GM18907 (cell line): ENCODE measurements at regions not wholly inside any gene's neighbourhood (a gene's known extent, or its start where the extent isn't known, plus 50 kb on each side); places are given as distances from the start of the nearest gene placed in this dataset.
"Not testable (repeated sequence)": the region's sequence is repeated elsewhere in the genome, so short reads cannot be mapped to it uniquely, and the experiment has no call there.

Source experiments
- ATAC-seq: cut with Tn5 transposase; IDR thresholded peaks from one replicate; pipeline ENCODE4 v1.9.1; 2021; ENCODE audit warnings: mild to moderate bottlenecking, moderate library complexity; ENCODE audit not compliant: unreplicated experiment

DNA sequence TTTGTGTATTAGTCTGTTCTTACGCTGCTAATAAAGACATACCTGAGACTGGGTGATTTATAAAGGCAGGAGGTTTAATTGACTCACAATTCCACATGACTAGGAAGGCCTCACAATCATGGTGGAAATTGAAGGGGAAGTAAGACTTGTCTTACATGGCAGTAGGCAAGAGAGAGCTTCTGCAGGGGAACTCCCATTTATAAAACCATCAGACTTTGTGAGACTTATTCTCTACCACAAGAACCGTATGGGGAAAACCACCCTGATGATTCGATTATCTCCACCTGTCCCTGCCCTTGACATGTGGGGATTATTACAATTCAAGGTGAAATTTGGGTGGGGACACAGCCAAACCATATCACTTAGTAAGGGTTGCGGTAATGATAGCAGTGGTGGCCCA, 833.1 kb downstream of the FLRT2 start:
- ATAC-seq: no peak

DNA sequence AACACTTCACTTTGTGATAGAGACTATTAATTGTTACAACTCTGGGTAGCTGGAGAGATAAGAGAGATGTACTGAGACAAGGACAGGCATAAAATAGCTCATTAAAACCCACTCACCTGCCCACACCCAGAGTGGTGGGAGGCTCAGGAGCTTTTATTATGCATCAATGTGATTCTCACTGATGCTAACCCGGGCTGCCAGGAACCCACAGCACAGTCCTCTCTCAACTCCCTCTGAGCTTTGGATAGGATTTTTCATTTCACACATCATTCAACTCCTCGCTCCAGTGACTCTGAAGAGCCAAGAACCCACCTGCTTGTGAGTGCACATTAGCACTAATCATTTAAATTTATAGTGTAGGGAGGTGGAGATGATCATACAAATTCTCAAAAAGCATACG, 827.9 kb downstream of the FLRT2 start:
- ATAC-seq: no peak

DNA sequence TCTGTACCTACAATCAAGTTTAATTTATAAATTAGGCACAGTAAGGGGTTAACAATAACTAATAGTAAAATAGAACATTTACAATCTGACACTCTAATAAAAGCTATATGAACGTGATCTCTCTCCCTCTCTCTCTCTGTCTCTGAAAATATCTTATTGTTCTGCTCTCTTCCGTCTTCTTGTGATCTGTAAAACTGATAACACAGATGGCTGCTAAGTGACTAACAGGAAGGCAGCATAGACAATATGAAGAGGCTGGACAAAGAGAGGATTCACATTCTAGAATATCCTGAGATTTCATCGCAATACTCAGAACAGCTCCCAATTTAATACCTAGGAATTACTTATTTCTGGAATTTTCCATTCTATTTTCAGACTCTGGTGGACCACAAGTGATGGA, 827.2 kb downstream of the FLRT2 start:
- no peak for ATAC-seq

DNA sequence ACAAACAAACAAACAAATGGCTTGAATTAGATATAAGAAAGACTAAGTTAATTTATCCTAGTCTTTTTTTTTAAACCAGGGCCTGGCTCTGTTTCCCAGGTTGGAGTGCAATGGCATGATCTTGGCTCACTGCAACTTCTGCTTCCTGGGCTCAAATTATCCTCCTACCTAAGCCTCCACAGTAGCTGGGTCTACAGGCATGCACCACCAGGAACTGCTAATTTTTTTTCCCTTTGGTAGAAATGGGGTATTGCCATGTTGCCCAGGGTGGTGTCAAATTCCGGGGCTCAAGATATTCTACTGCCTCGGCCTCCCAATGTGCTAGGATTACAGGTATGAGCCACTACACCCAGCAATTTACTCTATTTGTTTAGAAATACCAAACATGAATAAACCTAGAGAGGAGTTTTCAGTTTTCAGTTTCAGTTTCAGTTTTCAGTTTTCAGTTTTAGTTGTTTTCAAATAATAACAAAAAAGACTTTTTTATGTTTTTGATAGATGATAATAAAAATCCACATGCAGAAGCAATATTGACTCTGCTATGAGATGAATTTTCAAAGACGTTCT, 817.0 kb downstream of the FLRT2 start:
- no peak for ATAC-seq

DNA sequence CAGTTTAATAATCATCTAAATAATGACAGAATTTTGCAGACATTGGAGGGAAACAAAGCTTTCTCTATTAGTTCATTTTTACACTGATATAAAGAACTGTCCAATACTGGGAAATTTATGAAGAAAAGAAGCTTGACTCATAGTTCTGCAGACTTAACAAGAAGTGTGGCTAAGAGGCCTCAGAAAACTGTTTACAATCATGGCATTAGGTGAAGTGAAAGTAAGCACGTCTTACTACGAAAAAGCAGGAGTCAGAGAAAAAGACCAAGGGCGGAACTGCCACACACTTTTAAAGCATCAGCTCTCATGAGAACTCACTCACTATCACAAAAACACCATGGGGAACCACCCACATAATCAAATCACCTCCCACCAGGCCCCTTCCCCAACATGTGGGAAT, 804.4 kb downstream of the FLRT2 start:
- no peak for ATAC-seq

DNA sequence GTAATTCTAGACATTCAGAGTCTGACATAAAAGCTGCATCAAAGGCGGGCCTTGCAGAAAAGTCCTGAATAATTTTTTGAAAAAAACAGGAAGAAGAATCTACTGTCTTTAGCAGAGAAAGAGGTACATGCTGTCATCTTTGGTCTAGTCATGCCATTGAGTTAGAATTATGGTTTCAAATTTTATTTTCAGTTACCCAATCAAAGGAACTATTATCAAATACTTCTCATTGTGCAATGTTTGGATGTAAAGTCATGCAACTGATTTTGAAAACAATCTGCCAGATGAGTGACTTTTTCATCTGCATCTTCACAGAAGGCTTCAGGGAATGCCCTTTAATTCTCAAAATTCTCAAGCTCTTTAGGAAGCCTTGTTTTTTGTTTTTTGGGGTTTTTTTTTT, 803.5 kb downstream of the FLRT2 start:
- ATAC-seq: no peak

DNA sequence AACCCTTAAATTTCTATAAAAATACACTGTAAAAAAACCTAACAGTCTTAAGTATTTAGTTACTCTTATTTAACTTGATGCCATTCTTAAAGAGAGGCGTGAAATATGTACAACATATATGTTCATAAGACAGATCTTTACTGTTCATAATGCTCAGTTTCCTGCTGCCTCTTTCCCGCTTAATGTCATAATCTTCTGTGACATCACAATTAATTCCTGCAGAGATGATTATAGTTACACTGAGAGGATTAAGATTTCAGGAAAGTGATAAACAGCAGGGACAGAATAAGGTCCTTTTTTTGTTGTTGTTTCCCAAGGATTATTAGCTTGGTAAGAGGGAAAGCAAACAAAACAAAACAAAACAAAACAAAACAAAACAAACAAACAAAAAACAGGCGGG, 801.4 kb downstream of the FLRT2 start:
- no peak for ATAC-seq

DNA sequence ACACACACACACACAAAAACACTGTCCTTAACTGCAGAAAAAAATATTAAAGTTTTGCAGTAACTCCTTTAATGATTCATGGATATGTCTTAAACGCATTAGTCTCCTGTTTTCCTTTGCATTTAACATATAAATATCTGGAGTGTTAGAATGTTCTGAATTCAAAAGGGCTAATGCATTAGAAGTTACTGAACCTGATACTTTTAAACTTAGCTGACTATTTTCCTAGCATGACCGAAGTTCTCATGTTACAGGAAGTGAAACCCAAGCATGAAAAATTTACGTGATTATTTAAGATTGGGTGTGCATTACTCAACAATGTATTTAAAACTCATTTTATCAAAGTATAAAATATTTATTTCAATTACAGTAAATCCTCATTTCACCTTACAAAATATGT, 791.2 kb downstream of the FLRT2 start:
- no peak for ATAC-seq

DNA sequence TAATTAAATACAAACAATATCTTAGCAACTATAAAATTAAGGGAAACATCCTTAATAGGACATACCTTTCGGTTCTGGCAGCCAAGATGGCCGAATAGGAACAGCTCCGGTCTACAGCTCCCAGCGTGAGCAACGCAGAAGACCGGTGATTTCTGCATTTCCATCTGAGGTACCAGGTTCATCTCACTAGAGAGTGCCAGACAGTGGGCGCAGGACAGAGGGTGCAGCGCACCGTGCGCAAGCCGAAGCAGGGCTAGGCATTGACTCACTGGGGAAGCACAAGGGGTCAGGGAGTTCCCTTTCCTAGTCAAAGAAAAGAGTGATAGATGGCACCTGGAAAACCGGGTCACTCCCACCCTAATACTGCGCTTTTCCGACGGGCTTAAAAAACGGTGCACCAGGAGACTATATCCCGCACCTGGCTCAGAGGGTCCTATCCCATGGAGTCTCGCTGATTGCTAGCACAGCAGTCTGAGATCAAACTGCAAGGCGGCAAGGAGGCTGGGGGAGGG, 782.3 kb downstream of the FLRT2 start:
- ATAC-seq: not testable (repeated sequence)

DNA sequence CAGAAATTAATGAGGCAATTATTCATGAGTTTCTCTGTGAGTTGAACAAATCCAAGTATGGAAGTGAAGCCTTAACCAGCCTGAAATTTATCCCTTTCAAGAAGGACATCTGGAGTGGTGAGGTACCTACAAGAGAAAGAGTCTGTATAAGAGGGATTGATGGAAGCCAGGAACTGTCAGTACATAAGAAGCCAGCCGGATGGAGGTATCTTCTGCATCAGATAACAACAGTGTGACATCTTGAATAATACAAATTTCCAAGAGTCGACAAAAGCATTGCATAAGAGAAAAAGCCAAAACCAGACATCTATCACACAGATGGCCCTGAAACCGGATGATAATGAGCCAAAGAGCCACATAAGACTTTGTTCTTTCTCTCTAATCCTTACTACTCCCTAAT, 781.2 kb downstream of the FLRT2 start:
- ATAC-seq: no peak

DNA sequence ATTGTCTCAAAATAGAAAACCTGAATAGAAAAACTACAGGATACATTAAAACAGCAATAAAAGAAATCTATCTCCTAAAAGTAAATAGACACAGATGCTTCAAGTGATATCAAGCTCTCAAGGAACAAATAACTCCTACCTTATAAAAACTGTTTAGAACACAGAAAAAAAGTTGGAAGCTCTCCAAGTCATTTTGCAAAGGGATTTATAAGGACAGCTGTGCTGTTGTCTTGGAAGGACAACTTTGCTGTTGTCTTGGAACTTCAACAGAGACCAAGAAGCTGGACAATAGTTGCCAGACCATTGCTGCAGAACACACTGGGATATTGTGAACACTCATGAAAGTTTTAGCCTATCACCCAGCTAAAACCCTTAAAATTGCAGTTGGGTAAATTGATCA, 780.7 kb downstream of the FLRT2 start:
- ATAC-seq: no peak

DNA sequence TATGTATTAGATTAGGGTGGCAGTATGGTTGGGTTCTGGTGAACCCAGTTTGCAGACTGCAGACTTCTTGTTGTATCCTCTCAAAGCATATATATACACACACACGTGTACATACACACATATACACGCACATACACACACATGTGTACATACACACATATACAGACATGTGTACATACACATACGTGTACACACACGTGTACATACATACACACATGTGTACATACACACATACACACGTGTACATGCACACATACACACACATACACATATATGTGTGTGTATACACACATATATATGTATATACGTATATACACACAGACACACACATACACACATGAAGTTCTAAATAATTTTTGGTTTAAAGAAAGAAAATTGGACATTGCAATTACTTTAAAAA, 780.2 kb downstream of the FLRT2 start:
- no peak for ATAC-seq

DNA sequence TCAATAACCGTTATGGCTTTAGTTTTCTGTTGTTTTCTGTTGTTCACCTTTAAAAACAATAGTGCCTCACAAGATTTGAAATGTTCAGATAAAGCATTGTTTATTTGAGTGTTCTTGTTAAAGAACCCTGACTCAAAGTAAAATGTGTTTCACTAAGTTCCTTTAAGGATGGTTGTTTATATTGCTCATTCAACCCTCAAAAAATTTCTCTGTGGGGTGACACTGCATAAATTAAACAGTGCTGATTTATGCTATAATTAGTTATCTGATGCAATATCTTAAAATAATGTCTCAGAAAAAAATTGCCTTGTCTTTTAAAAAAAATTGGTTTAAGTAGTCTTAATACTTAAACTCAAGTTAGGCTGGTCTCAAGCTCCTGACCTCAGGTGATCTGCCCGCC, 775.1 kb downstream of the FLRT2 start:
- ATAC-seq: no peak

DNA sequence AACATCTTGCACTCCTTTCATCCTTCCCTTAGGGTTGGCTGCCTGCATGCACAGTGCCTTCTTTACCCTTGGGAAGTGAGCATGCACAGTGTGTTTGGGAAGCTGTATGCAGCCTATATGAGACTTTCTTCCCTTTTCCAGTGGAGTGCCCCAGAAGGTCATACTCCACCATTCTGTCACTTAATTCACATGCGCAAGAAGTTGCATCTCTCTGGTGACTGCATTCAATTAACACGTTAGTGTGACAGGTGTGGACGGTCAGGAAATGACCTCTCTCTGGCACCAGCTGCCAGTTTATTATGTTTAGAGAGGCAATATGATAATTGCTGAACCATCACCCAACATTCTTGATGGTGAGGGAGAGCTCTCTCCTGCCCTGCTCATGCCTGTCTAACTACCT, 770.0 kb downstream of the FLRT2 start:
- ATAC-seq: no peak

DNA sequence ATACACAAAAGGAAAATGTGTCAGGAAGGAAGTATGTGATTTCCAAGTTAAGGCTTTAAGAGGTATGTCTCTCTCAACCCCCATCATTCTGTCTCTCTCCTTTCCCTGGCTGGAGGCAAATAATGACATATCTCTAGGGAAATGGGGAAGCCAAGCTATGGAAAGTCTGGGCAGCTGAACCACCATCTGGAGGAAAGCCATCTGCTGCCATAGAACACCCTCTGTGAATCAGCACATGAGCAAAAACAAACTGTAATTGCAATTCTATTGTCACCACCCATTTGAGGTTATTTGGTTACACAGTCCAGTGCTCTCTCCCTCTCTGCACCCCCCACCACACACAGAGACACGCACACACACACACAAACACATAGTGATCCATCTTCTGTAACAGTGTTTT, 766.2 kb downstream of the FLRT2 start:
- no peak for ATAC-seq

DNA sequence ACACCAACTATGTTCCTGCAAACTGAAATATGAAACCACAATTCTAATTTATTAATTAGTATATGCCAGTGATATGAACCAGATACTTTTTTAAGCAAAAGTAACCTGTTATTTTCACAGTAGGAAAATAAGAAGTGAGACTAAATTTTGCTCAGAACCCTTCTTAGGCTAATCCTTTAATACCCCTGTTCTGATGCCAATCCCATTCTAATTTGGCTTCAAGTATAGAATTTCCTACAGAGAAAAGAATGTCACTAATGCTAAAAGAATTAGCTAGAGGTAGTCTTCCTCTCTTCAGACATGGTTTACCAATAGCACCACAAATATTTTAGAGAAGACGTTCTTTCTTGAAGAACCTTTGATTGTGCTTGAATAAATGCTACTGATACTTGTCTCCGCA, 758.4 kb downstream of the FLRT2 start:
- no peak for ATAC-seq

DNA sequence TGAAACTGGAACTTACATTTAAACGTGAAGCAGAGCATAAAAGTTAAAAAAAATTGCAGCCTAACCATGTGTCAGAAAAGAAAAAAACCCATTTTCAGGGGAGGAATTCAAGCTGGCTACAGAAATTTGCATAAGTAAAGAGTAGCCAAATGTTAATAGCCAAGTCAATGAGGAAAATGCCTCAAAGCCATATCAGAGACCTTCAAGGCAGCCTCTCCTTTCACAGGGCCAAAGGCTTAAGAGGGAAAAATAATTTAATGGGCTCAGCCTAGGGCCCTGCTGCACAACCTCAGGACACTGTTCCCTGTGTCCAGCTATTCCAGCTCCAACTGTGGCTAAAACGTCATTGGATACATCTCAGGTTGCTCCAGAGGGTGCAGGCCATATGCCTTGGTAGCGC, 749.5 kb downstream of the FLRT2 start:
- ATAC-seq: no peak

DNA sequence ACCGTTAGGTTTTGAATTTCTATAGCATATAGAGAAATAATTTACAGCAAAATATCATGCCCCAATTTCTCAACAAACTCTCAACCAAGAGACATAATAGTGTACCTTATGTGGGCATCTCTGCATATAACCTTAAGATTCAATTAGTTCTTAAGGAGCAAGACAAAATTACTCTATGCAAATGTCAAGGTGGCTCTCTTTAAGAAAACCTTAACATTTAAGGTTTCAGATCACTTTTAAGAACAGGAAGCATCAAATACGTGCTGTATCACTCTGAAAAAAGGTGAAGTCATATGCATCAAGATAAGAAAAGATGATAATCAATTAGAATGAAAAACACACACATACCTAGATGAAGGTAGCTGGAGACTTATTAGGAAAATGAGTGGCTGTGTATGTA, 728.0 kb downstream of the FLRT2 start:
- ATAC-seq: no peak

DNA sequence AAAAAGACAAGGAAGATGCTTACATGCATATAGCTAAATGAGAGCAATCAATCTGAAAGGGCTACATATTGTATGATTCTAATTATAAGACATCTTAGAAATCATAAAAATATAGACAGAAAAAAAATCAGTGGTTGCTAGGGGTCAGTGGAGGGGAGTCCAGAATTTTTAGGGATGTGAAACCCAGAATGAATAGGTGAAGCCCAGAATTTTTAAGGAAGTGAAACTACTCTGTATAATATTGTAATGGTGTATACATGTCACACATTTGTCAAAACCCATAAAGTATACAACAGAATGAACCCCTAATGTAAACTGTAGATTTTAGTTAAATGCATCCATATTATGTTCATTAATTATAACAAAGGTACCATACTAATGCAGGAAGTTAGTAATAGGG, 713.2 kb downstream of the FLRT2 start:
- peak; percentile 84 for ATAC-seq

DNA sequence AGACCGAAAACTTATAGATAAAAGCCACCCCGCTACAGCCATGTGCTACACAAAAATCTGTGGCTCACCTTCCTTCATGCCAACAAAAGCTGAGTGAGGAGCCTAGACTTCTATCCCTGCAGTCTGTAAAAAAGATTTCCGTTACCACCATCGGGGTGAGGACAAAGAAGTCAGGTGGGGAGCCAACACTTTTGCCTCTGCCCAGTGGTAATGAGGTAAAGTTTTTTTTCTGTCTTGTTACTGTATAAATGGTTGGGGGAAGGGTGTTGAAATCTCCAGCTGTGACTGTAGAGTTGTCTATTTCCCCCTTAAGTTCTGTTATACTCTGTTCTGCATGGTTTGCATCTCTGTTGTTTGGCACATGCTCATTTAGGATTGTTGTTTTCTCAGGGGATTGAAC, 707.8 kb downstream of the FLRT2 start:
- no peak for ATAC-seq

DNA sequence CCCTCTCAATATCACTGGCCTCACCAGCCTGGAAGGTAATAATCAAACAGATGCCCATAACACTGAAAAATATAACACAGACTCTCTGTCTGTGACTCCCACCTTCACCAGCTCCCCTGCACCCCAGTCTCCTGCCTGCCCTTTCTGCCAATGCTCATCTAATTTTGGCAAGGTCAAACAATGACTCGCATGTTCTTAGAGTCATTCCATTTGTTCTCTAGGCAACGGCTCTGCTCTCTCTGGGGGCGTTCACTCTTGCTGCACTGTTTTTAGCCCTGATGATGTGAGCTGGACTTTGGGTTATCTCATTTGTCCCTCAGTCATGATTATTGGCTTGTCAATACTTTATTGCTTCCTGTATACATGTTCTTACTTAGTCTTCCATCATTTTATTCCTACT, 691.8 kb downstream of the FLRT2 start:
- no peak for ATAC-seq

DNA sequence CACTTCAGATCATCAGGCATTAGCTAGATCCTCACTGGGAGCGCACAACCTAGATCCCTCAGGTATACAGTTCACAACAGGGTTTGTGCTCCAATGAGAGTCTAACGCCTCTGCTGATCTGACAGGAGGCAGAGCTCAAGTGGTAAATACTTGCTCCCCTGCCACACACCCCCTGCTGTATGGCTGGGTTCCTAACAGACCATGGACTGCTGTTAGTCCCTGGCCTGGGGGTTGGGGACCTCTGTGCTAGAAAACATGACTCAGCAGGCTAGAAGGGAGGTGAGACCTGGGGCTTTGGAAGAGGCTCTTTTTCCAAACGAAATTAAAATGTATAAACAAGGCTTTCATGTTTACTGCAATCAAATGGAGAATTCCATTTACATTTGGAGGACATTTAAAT, 691.1 kb downstream of the FLRT2 start:
- no peak for ATAC-seq

DNA sequence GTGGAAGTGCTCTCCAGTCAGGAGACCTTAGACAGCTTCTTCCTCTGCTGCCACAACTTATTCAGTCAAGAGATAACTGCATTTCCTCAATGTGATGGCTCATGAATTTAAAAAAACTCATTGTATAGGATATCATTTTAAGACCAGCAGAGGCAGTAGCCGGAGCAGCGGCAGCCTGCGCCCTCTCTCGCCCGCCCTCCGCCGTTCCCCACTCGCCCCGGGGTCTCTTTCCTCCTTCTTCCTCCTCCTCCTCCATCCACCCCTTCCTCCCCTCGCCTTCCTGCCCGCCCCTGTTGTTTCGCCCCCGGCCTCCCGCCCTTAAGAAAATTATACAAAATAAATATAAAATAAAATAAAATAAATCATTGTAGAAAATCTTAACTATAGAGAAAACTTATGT, 687.6 kb downstream of the FLRT2 start:
- ATAC-seq: no peak

DNA sequence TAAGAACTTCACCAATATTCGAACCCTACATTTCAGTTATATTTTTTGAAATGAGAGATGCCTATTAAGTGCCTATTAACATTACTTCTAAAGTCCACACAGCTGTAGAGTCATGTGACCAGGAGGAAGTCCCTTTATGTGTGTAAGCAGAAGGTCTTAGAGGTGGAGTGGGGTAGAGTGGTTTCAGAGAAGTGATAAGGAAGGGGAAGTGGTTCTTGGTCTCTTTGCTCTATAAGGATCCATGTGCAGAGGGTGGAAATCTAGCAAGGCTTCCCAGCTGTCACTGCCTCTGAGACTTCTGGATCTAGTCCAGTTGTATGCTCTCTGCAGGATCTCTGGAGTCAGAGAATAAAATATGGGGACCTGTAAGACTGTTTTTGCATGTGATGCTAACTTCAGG, 673.9 kb downstream of the FLRT2 start:
- ATAC-seq: no peak
